ENCODE measurements at regions not wholly inside any gene's neighbourhood (a gene's known extent, or its start where the extent isn't known, plus 50 kb on each side); places are given as distances from the start of the nearest gene placed in this dataset.

- Histone ChIP-seq H3K4me3 (ENCODE audit: low read depth in 2 of 2, low read length in 2 of 2) (no peak overlapping the region), H3K27ac (ENCODE audit: low read length) (no peak overlapping the region), H3K36me3 (ENCODE audit: control insufficient read depth, insufficient read depth, low read length) (no peaks in the 10 kb centered on the region), H3K9me3 (ENCODE audit: control insufficient read depth, insufficient read depth, low read depth, low read length) (no peaks in the 10 kb centered on the region), H3K27me3 (ENCODE audit: control insufficient read depth, insufficient read depth, low read length) (no peaks in the 10 kb centered on the region), H3K4me1 (ENCODE audit: control insufficient read depth, insufficient read depth, low read length) (no peaks in the 10 kb centered on the region)
- ATAC-seq (no peak), DNase-seq (ENCODE audit: low read depth, low spot score) (no peak)
- POLR2A ChIA-PET: no interaction called here
- in situ Hi-C loops (cut with HindIII; ENCODE audit: low pct_unique_long_range_greater_than_20kb, low sequenced_read_pairs) (no loop called here), intact Hi-C loops (cut with micrococcal nuclease; ENCODE audit: unreplicated experiment) (no loop called here)
- TF ChIP-seq REST (IDR thresholded peaks at IDR 0.05; ENCODE audit: insufficient read depth in 1 of 2, low read depth in 2 of 2, low read length in 1 of 2) (no peak), POLR2AphosphoS5 (IDR thresholded peaks at IDR 0.05; ENCODE audit: low read depth, low read length) (no peak)
- no TSS peak for BruUV-seq (replicated peaks)
- CTCF ChIA-PET: no interaction called here
Measured at GRCh38 chr2:215637651-215638050, 201.8 kb upstream of the FN1 start.

- Histone ChIP-seq H3K27ac (ENCODE audit: low read length) (no peak overlapping the region), H3K4me3 (ENCODE audit: low read depth in 2 of 2, low read length in 2 of 2) (no peak overlapping the region), H3K27me3 (ENCODE audit: control insufficient read depth, insufficient read depth, low read length) (no peaks in the 10 kb centered on the region), H3K36me3 (ENCODE audit: control insufficient read depth, insufficient read depth, low read length) (no peaks in the 10 kb centered on the region), H3K4me1 (ENCODE audit: control insufficient read depth, insufficient read depth, low read length) (no peaks in the 10 kb centered on the region), H3K9me3 (ENCODE audit: control insufficient read depth, insufficient read depth, low read depth, low read length) (no peaks in the 10 kb centered on the region)
- ChIA-PET POLR2A (no interaction called here), CTCF (no interaction called here)
- BruUV-seq (replicated peaks): no TSS peak
- intact Hi-C loops (cut with micrococcal nuclease; ENCODE audit: unreplicated experiment): no loop called here
- DNase-seq (ENCODE audit: low read depth, low spot score): no peak
- no peak for ATAC-seq
- in situ Hi-C loops (cut with HindIII; ENCODE audit: low pct_unique_long_range_greater_than_20kb, low sequenced_read_pairs): no loop called here
- TF ChIP-seq POLR2AphosphoS5 (IDR thresholded peaks at IDR 0.05; ENCODE audit: low read depth, low read length): no peak
- no peak for TF ChIP-seq CTCF (IDR thresholded peaks at IDR 0.05)
Measured at GRCh38 chr2:215636816-215637215, 200.9 kb upstream of the FN1 start.

- Histone ChIP-seq H3K27me3 (ENCODE audit: control insufficient read depth, insufficient read depth, low read length) (no peaks in the 10 kb centered on the region), H3K4me1 (ENCODE audit: control insufficient read depth, insufficient read depth, low read length) (no peaks in the 10 kb centered on the region), H3K9me3 (ENCODE audit: control insufficient read depth, insufficient read depth, low read depth, low read length) (no peaks in the 10 kb centered on the region), H3K36me3 (ENCODE audit: control insufficient read depth, insufficient read depth, low read length) (no peaks in the 10 kb centered on the region), H3K4me3 (ENCODE audit: low read depth in 2 of 2, low read length in 2 of 2) (no peak overlapping the region), H3K27ac (ENCODE audit: low read length) (no peak overlapping the region)
- in situ Hi-C loops (cut with HindIII; ENCODE audit: low pct_unique_long_range_greater_than_20kb, low sequenced_read_pairs): no loop called here
- intact Hi-C loops (cut with micrococcal nuclease; ENCODE audit: unreplicated experiment): no loop called here
- no peak for DNase-seq (ENCODE audit: low read depth, low spot score)
- no peak for ATAC-seq
- ChIA-PET POLR2A (no interaction called here), CTCF (no interaction called here)
- BruUV-seq (replicated peaks): no TSS peak
- no peak for TF ChIP-seq POLR2AphosphoS5 (IDR thresholded peaks at IDR 0.05; ENCODE audit: low read depth, low read length)
- no peak for TF ChIP-seq SIN3A (IDR thresholded peaks at IDR 0.05; ENCODE audit: borderline replicate concordance, insufficient read depth, low read depth, low read length)
- TF ChIP-seq CTCF (IDR thresholded peaks at IDR 0.05): no peak
- no peak for TF ChIP-seq REST (IDR thresholded peaks at IDR 0.05; ENCODE audit: insufficient read depth in 1 of 2, low read depth in 2 of 2, low read length in 1 of 2)
- TF ChIP-seq TCF7L2 (IDR thresholded peaks at IDR 0.05; ENCODE audit: low read depth, low read length): no peak
Measured at GRCh38 chr2:215635788-215636139, 199.9 kb upstream of the FN1 start.
